CD4-positive, alpha-beta T cell (primary cell): ENCODE measurements at regions not wholly inside any gene's neighbourhood (a gene's known extent, or its start where the extent isn't known, plus 50 kb on each side); places are given as distances from the start of the nearest gene placed in this dataset.

Experiments
- ATAC-seq: fragments of 200-7000 bp; cut with Tn5 transposase; one replicate; pipeline ENCODE4 v1.10.0; 2022; ENCODE audit warnings: mild to moderate bottlenecking; ENCODE audit not compliant: poor library complexity
- CTCF ChIA-PET: fragments of 350-600 bp; sonication (Branson Sonifier 250); formaldehyde crosslinking; loops from one replicate; lab custom pipeline; 2021; ENCODE audit warnings: antibody characterized with exemption, inconsistent platforms; lab: Charles Lee
- POLR2A ChIA-PET: fragments of 350-600 bp; sonication (Branson Sonifier 250); formaldehyde crosslinking; loops from one replicate; lab custom pipeline; 2021; ENCODE audit warnings: antibody characterized with exemption, inconsistent platforms; lab: Charles Lee
- DNase-seq, 14 experiments: peaks; one replicate each; pipeline ENCODE4 v3.0.0-alpha.2; 2013 to 2020; ENCODE audit warnings: mixed read lengths in 2 of 14
- H3K27ac ChIP-seq, 2 donors: one replicate each; pipeline versions ENCODE4 v1.5.1 to v1.7.0; 2013; ENCODE audit warnings: low read length in 2 of 2, low read depth in 1 of 2, mild to moderate bottlenecking in 1 of 2
- H3K27me3 ChIP-seq, 2 experiments: 1 replicate in 1 of 2; 2 replicates in 1 of 2; pipeline versions ENCODE4 v1.6.1 to v1.7.0; 2013; ENCODE audit warnings: low read length in 2 of 2, control low read depth in 1 of 2, mild to moderate bottlenecking in 1 of 2, moderate library complexity in 1 of 2; ENCODE audit not compliant: insufficient read depth in 2 of 2, control insufficient read depth in 1 of 2
- H3K36me3 ChIP-seq: one replicate; pipeline ENCODE4 v1.6.1; 2013; ENCODE audit warnings: low read length, control low read depth; ENCODE audit not compliant: insufficient read depth
- H3K4me1 ChIP-seq: one replicate; pipeline ENCODE4 v1.6.1; 2013; ENCODE audit warnings: low read length, control low read depth; ENCODE audit not compliant: insufficient read depth
- H3K4me3 ChIP-seq: one replicate; pipeline ENCODE4 v1.5.1; 2013; ENCODE audit warnings: mild to moderate bottlenecking, low read length, moderate library complexity
- H3K9me3 ChIP-seq, 2 experiments: 1 replicate in 1 of 2; 2 replicates in 1 of 2; pipeline versions ENCODE4 v1.6.1 to v1.7.0; 2013; ENCODE audit warnings: low read length in 2 of 2, mild to moderate bottlenecking in 2 of 2, control low read depth in 1 of 2, moderate library complexity in 1 of 2; ENCODE audit not compliant: control insufficient read depth in 1 of 2, insufficient read depth in 1 of 2
- H3K27ac Mint-ChIP-seq: one replicate; pipeline ENCODE4 v1.8.0; 2020; ENCODE audit warnings: mixed read lengths
- H3K27me3 Mint-ChIP-seq: one replicate; pipeline ENCODE4 v1.8.0; 2021; ENCODE audit warnings: mixed read lengths
- H3K36me3 Mint-ChIP-seq: one replicate; pipeline ENCODE4 v1.8.0; 2021; ENCODE audit warnings: low read depth, mixed read lengths
- H3K4me1 Mint-ChIP-seq: one replicate; pipeline ENCODE4 v1.8.0; 2021; ENCODE audit warnings: low read depth, mixed read lengths
- H3K4me3 Mint-ChIP-seq: one replicate; pipeline ENCODE4 v1.8.0; 2020; ENCODE audit warnings: mild to moderate bottlenecking, mixed read lengths
- H3K9me3 Mint-ChIP-seq: one replicate; pipeline ENCODE4 v1.8.0; 2020; ENCODE audit warnings: mixed read lengths
- intact Hi-C, 2 experiments: fragments of 100-400 bp; cut with DNase I in 1 of 2; cut with micrococcal nuclease in 1 of 2; formaldehyde crosslinking; loops; one replicate each; pipeline versions ENCODE4 v1.15.1 to v1.9.0; 2023 to 2025; cut with DNase I, micrococcal nuclease
- TF ChIP-seq, protein P1 (sequence below): fragments of 200-600 bp; IDR thresholded peaks from one replicate; pipeline ENCODE4 v1.8.0; 2022; ENCODE audit warnings: antibody characterized with exemption, mild to moderate bottlenecking

DNA sequence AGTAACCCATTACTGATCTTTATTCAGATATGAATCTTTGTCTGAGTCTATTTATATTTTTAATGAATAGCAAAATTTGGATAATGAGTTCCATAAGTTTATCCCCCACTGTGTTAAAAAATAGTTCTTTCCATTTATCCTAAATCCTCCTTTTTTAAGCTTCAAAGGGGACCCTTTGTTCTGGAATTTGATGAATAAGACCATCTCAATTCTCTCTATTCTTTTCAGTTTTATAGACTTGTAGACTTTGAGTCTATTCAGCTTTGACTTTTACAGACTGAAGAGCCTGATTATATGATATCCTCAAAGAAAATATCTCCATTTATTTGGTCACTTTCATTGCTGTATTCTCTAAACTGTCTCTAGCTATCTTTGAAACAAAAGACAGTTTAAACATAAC is 2146.1 kb upstream of the CELF4 start:
- Histone ChIP-seq H3K27me3 (no peaks in the 10 kb centered on the region), H3K27ac (no peak overlapping the region), H3K4me3 (no peak overlapping the region), H3K4me1 (no peaks in the 10 kb centered on the region), H3K36me3 (no peaks in the 10 kb centered on the region), H3K9me3 (peaks cover 0 to 4% of the 10 kb centered on the region in 2 experiments)
- TF ChIP-seq, protein P1, sequence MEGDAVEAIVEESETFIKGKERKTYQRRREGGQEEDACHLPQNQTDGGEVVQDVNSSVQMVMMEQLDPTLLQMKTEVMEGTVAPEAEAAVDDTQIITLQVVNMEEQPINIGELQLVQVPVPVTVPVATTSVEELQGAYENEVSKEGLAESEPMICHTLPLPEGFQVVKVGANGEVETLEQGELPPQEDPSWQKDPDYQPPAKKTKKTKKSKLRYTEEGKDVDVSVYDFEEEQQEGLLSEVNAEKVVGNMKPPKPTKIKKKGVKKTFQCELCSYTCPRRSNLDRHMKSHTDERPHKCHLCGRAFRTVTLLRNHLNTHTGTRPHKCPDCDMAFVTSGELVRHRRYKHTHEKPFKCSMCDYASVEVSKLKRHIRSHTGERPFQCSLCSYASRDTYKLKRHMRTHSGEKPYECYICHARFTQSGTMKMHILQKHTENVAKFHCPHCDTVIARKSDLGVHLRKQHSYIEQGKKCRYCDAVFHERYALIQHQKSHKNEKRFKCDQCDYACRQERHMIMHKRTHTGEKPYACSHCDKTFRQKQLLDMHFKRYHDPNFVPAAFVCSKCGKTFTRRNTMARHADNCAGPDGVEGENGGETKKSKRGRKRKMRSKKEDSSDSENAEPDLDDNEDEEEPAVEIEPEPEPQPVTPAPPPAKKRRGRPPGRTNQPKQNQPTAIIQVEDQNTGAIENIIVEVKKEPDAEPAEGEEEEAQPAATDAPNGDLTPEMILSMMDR, result no peak
- ChIA-PET CTCF (no interaction called here), POLR2A (no interaction called here)
- ATAC-seq, result no peak
- intact Hi-C loops, result no loop called here
- Mint-ChIP-seq H3K9me3 (peaks cover 6% of the 10 kb centered on the region), H3K27me3 (no peaks in the 10 kb centered on the region), H3K4me3 (no peak overlapping the region), H3K4me1 (no peaks in the 10 kb centered on the region), H3K36me3 (no peaks in the 10 kb centered on the region), H3K27ac (no peak overlapping the region)
- no peak for DNase-seq

DNA sequence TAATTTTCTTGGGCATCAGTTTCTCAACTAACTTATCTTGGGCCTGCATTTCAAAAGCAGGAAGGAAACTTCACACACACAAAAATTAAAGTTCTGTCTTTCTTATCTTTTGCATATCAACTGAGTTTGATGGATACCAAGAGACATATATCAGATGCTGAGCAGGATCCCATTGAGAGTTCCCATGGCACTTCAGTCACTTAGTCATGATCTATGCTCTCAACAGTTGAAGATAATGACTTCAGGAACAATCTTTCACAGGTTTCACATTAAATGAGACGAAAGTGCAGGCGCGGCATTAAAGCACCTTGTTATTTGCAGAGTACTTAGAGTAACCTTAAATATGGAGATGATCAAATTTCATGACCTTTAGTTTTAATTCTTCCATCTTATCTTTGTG is 2139.8 kb upstream of the CELF4 start:
- no peaks in the 10 kb centered on the region for H3K4me1 Mint-ChIP-seq
- ChIA-PET CTCF (no interaction called here), POLR2A (no interaction called here)
- H3K9me3 Mint-ChIP-seq, result peaks cover 4% of the 10 kb centered on the region
- no peak overlapping the region for H3K4me3 Mint-ChIP-seq
- no peaks in the 10 kb centered on the region for H3K27me3 Mint-ChIP-seq
- H3K27ac Mint-ChIP-seq, result no peak overlapping the region
- no peak overlapping the region for H3K27ac ChIP-seq
- intact Hi-C loops, result no loop called here
- no peak for DNase-seq
- no peak for ATAC-seq
- H3K4me1 ChIP-seq, result no peaks in the 10 kb centered on the region
- H3K27me3 ChIP-seq, result no peaks in the 10 kb centered on the region
- H3K4me3 ChIP-seq, result no peak overlapping the region
- H3K9me3 ChIP-seq, result peaks cover 0 to 4% of the 10 kb centered on the region in 2 experiments
- no peaks in the 10 kb centered on the region for H3K36me3 Mint-ChIP-seq
- TF ChIP-seq, protein P1, result no peak
- no peaks in the 10 kb centered on the region for H3K36me3 ChIP-seq

DNA sequence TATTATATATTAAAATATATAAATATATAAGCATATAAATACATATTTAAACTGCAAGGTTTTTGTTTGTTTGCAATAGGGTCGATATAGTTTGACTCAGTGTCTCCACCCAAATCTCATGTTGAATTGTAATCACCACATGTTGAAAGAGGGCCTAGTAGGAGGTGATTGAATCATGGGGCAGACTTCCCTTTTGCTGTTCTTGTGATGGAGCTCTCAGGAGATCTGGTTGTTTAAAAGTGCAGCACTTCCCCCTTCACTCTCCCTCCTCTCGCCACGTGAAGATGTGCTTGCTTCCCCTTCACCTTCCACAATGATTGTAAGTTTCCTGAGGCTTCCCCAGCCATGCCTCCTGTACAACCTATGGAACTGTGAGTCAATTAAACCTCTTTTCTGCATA is 2137.3 kb upstream of the CELF4 start:
- POLR2A ChIA-PET, result no interaction called here
- no peaks in the 10 kb centered on the region for H3K27me3 ChIP-seq
- no peak overlapping the region for H3K4me3 ChIP-seq
- Mint-ChIP-seq H3K4me1 (no peaks in the 10 kb centered on the region), H3K9me3 (peaks cover 3% of the 10 kb centered on the region), H3K4me3 (no peak overlapping the region), H3K27me3 (no peaks in the 10 kb centered on the region), H3K27ac (no peak overlapping the region), H3K36me3 (no peaks in the 10 kb centered on the region)
- H3K4me1 ChIP-seq, result no peaks in the 10 kb centered on the region
- peaks cover 0 to 2% of the 10 kb centered on the region in 2 experiments for H3K9me3 ChIP-seq
- ATAC-seq (no peak), DNase-seq (peak in 1 of 14 experiments; percentile 5)
- no peak overlapping the region for H3K27ac ChIP-seq
- TF ChIP-seq, protein P1, result no peak
- no peaks in the 10 kb centered on the region for H3K36me3 ChIP-seq
- intact Hi-C loops, result no loop called here
- CTCF ChIA-PET, result no interaction called here
